ENCODE measurements at regions not wholly inside any gene's neighbourhood (a gene's known extent, or its start where the extent isn't known, plus 50 kb on each side); places are given as distances from the start of the nearest gene placed in this dataset.
"Not testable (repeated sequence)": the region's sequence is repeated elsewhere in the genome, so short reads cannot be mapped to it uniquely, and the experiment has no call there.

- Histone ChIP-seq H3K27ac (ENCODE audit: low read depth, low read length) (no peak overlapping the region), H3K36me3 (ENCODE audit: control insufficient read depth, insufficient read depth, low read length) (no peaks in the 10 kb centered on the region), H3K9ac (ENCODE audit: low read length) (no peak overlapping the region), H3K4me3 (ENCODE audit: low read length) (no peak overlapping the region), H3K27me3 (ENCODE audit: control insufficient read depth, insufficient read depth, low read length) (no peaks in the 10 kb centered on the region), H3K4me1 (ENCODE audit: control insufficient read depth, insufficient read depth, low read length) (no peaks in the 10 kb centered on the region)
Measured at GRCh38 chr10:64346389-64346788, 825.2 kb downstream of the REEP3 start.

- no peaks in the 10 kb centered on the region for H3K36me3 ChIP-seq (ENCODE audit: control insufficient read depth, insufficient read depth, low read length)
- H3K4me1 ChIP-seq (ENCODE audit: control insufficient read depth, insufficient read depth, low read length), result no peaks in the 10 kb centered on the region
- no peak overlapping the region for H3K27ac ChIP-seq (ENCODE audit: low read depth, low read length)
- H3K4me3 ChIP-seq (ENCODE audit: low read length), result no peak overlapping the region
- no peak overlapping the region for H3K9ac ChIP-seq (ENCODE audit: low read length)
- H3K27me3 ChIP-seq (ENCODE audit: control insufficient read depth, insufficient read depth, low read length), result no peaks in the 10 kb centered on the region
Measured at GRCh38 chr10:64350665-64351064, 829.5 kb downstream of the REEP3 start.

- H3K9ac ChIP-seq (ENCODE audit: low read length), result no peak overlapping the region
- H3K27ac ChIP-seq (ENCODE audit: low read depth, low read length), result no peak overlapping the region
- H3K36me3 ChIP-seq (ENCODE audit: control insufficient read depth, insufficient read depth, low read length), result no peaks in the 10 kb centered on the region
- no peak overlapping the region for H3K4me3 ChIP-seq (ENCODE audit: low read length)
- H3K4me1 ChIP-seq (ENCODE audit: control insufficient read depth, insufficient read depth, low read length), result no peaks in the 10 kb centered on the region
- H3K27me3 ChIP-seq (ENCODE audit: control insufficient read depth, insufficient read depth, low read length), result no peaks in the 10 kb centered on the region
Measured at GRCh38 chr10:64358907-64359306, 837.7 kb downstream of the REEP3 start.

- not testable (repeated sequence) for H3K27me3 ChIP-seq (ENCODE audit: control insufficient read depth, insufficient read depth, low read length); H3K4me1 ChIP-seq (ENCODE audit: control insufficient read depth, insufficient read depth, low read length); H3K9ac ChIP-seq (ENCODE audit: low read length); H3K36me3 ChIP-seq (ENCODE audit: control insufficient read depth, insufficient read depth, low read length); H3K4me3 ChIP-seq (ENCODE audit: low read length); H3K27ac ChIP-seq (ENCODE audit: low read depth, low read length)
Measured at GRCh38 chr10:64360240-64360639, 839.0 kb downstream of the REEP3 start.

GRCh38 chr10:64363687-64364086 is 842.5 kb downstream of the REEP3 start:
- H3K27ac ChIP-seq (ENCODE audit: low read depth, low read length), result no peak overlapping the region
- no peaks in the 10 kb centered on the region for H3K36me3 ChIP-seq (ENCODE audit: control insufficient read depth, insufficient read depth, low read length)
- no peak overlapping the region for H3K4me3 ChIP-seq (ENCODE audit: low read length)
- H3K4me1 ChIP-seq (ENCODE audit: control insufficient read depth, insufficient read depth, low read length), result no peaks in the 10 kb centered on the region
- H3K9ac ChIP-seq (ENCODE audit: low read length), result no peak overlapping the region
- H3K27me3 ChIP-seq (ENCODE audit: control insufficient read depth, insufficient read depth, low read length), result no peaks in the 10 kb centered on the region

- Histone ChIP-seq H3K9ac (ENCODE audit: low read length) (no peak overlapping the region), H3K4me3 (ENCODE audit: low read length) (no peak overlapping the region)
Measured at GRCh38 chr10:64365663-64366062, 844.5 kb downstream of the REEP3 start.

GRCh38 chr10:64368298-64368697 is 847.1 kb downstream of the REEP3 start:
- no peak overlapping the region for H3K9ac ChIP-seq (ENCODE audit: low read length)
- H3K4me3 ChIP-seq (ENCODE audit: low read length), result no peak overlapping the region
- no peaks in the 10 kb centered on the region for H3K4me1 ChIP-seq (ENCODE audit: control insufficient read depth, insufficient read depth, low read length)
- no peak overlapping the region for H3K27ac ChIP-seq (ENCODE audit: low read depth, low read length)
- no peaks in the 10 kb centered on the region for H3K36me3 ChIP-seq (ENCODE audit: control insufficient read depth, insufficient read depth, low read length)
- no peaks in the 10 kb centered on the region for H3K27me3 ChIP-seq (ENCODE audit: control insufficient read depth, insufficient read depth, low read length)

More at GRCh38 chr10:64365663-64366062, 844.5 kb downstream of the REEP3 start:
- Histone ChIP-seq H3K4me1 (ENCODE audit: control insufficient read depth, insufficient read depth, low read length) (no peaks in the 10 kb centered on the region), H3K36me3 (ENCODE audit: control insufficient read depth, insufficient read depth, low read length) (no peaks in the 10 kb centered on the region), H3K27me3 (ENCODE audit: control insufficient read depth, insufficient read depth, low read length) (no peaks in the 10 kb centered on the region), H3K27ac (ENCODE audit: low read depth, low read length) (no peak overlapping the region)

GRCh38 chr10:64369885-64370773 is 848.9 kb downstream of the REEP3 start:
- Histone ChIP-seq H3K27me3 (ENCODE audit: control insufficient read depth, insufficient read depth, low read length) (no peaks in the 10 kb centered on the region), H3K36me3 (ENCODE audit: control insufficient read depth, insufficient read depth, low read length) (no peaks in the 10 kb centered on the region), H3K27ac (ENCODE audit: low read depth, low read length) (no peak overlapping the region), H3K4me3 (ENCODE audit: low read length) (no peak overlapping the region), H3K9ac (ENCODE audit: low read length) (no peak overlapping the region), H3K4me1 (ENCODE audit: control insufficient read depth, insufficient read depth, low read length) (no peaks in the 10 kb centered on the region)

- Histone ChIP-seq H3K36me3 (ENCODE audit: control insufficient read depth, insufficient read depth, low read length) (no peaks in the 10 kb centered on the region), H3K9ac (ENCODE audit: low read length) (no peak overlapping the region), H3K27ac (ENCODE audit: low read depth, low read length) (no peak overlapping the region), H3K4me3 (ENCODE audit: low read length) (no peak overlapping the region), H3K4me1 (ENCODE audit: control insufficient read depth, insufficient read depth, low read length) (no peaks in the 10 kb centered on the region), H3K27me3 (ENCODE audit: control insufficient read depth, insufficient read depth, low read length) (no peaks in the 10 kb centered on the region)
Measured at GRCh38 chr10:64374346-64374745, 853.1 kb downstream of the REEP3 start.

GRCh38 chr10:64376167-64376566 is 855.0 kb downstream of the REEP3 start:
- H3K4me1 ChIP-seq (ENCODE audit: control insufficient read depth, insufficient read depth, low read length), result no peaks in the 10 kb centered on the region
- H3K36me3 ChIP-seq (ENCODE audit: control insufficient read depth, insufficient read depth, low read length), result no peaks in the 10 kb centered on the region
- no peaks in the 10 kb centered on the region for H3K27me3 ChIP-seq (ENCODE audit: control insufficient read depth, insufficient read depth, low read length)
- no peak overlapping the region for H3K27ac ChIP-seq (ENCODE audit: low read depth, low read length)
- no peak overlapping the region for H3K4me3 ChIP-seq (ENCODE audit: low read length)
- H3K9ac ChIP-seq (ENCODE audit: low read length), result no peak overlapping the region

GRCh38 chr10:64379898-64380297 is 858.7 kb downstream of the REEP3 start:
- H3K27ac ChIP-seq (ENCODE audit: low read depth, low read length), result no peak overlapping the region
- no peaks in the 10 kb centered on the region for H3K36me3 ChIP-seq (ENCODE audit: control insufficient read depth, insufficient read depth, low read length)
- H3K27me3 ChIP-seq (ENCODE audit: control insufficient read depth, insufficient read depth, low read length), result no peaks in the 10 kb centered on the region
- H3K9ac ChIP-seq (ENCODE audit: low read length), result no peak overlapping the region
- H3K4me3 ChIP-seq (ENCODE audit: low read length), result no peak overlapping the region
- no peaks in the 10 kb centered on the region for H3K4me1 ChIP-seq (ENCODE audit: control insufficient read depth, insufficient read depth, low read length)

- no peaks in the 10 kb centered on the region for H3K4me1 ChIP-seq (ENCODE audit: control insufficient read depth, insufficient read depth, low read length)
- H3K4me3 ChIP-seq (ENCODE audit: low read length), result no peak overlapping the region
- H3K9ac ChIP-seq (ENCODE audit: low read length), result no peak overlapping the region
- no peaks in the 10 kb centered on the region for H3K27me3 ChIP-seq (ENCODE audit: control insufficient read depth, insufficient read depth, low read length)
- no peaks in the 10 kb centered on the region for H3K36me3 ChIP-seq (ENCODE audit: control insufficient read depth, insufficient read depth, low read length)
- H3K27ac ChIP-seq (ENCODE audit: low read depth, low read length), result no peak overlapping the region
Measured at GRCh38 chr10:64385355-64385754, 864.2 kb downstream of the REEP3 start.

GRCh38 chr10:64394744-64395143 is 873.5 kb downstream of the REEP3 start:
- H3K27ac ChIP-seq (ENCODE audit: low read depth, low read length), result no peak overlapping the region

More at GRCh38 chr10:64394744-64395143, 873.5 kb downstream of the REEP3 start:
- Histone ChIP-seq H3K9ac (ENCODE audit: low read length) (no peak overlapping the region), H3K4me1 (ENCODE audit: control insufficient read depth, insufficient read depth, low read length) (no peaks in the 10 kb centered on the region), H3K27me3 (ENCODE audit: control insufficient read depth, insufficient read depth, low read length) (no peaks in the 10 kb centered on the region), H3K4me3 (ENCODE audit: low read length) (no peak overlapping the region), H3K36me3 (ENCODE audit: control insufficient read depth, insufficient read depth, low read length) (no peaks in the 10 kb centered on the region)
